AG10803 (cell line): ENCODE measurements at regions not wholly inside any gene's neighbourhood (a gene's known extent, or its start where the extent isn't known, plus 50 kb on each side); places are given as distances from the start of the nearest gene placed in this dataset.

Source experiments
- DNase-seq: peaks from one replicate; pipeline ENCODE4 v3.0.0; 2010; ENCODE audit warnings: low read depth
- H3K4me3 ChIP-seq: 2 replicates; pipeline ENCODE4 v1.5.1; 2011; ENCODE audit warnings: mild to moderate bottlenecking, low read length, control low read depth
- CTCF ChIP-seq: conservative IDR thresholded peaks from 2 replicates; pipeline ENCODE4 v1.5.1; 2011; ENCODE audit warnings: mild to moderate bottlenecking, low read length, control low read depth, inconsistent platforms

- no peak for TF ChIP-seq CTCF
- no peak overlapping the region for H3K4me3 ChIP-seq
- DNase-seq, result no peak
Measured at GRCh38 chr3:130627143-130627855, 110.3 kb downstream of the COL6A6 start.

- no peak for DNase-seq
- TF ChIP-seq CTCF, result no peak
- H3K4me3 ChIP-seq, result no peak overlapping the region
Measured at GRCh38 chr3:130627882-130628281, 110.9 kb downstream of the COL6A6 start.
